ENCODE measurements at regions not wholly inside any gene's neighbourhood (a gene's known extent, or its start where the extent isn't known, plus 50 kb on each side); places are given as distances from the start of the nearest gene placed in this dataset.

GRCh38 chr13:24099490-24099889 is 61.0 kb upstream of the SPATA13 start:
- no peaks in the 10 kb centered on the region for H3K9me3 ChIP-seq (replicated peaks in 1 of 2; ENCODE audit: control insufficient read depth in 1 of 2, insufficient read depth in 1 of 2, low read length in 2 of 2)
- Mint-ChIP-seq H3K4me1 (no peaks in the 10 kb centered on the region), H3K9me3 (peaks cover 0 to 3% (median 0%) of the 10 kb centered on the region in 7 donors), H3K36me3 (no peaks in the 10 kb centered on the region), H3K4me3 (no peak overlapping the region), H3K27me3 (ENCODE audit: low read depth in 3 of 3) (peaks cover 2 to 10% (median 8%) of the 10 kb centered on the region in 3 donors), H3K27ac (no peak overlapping the region)
- no peak for TF ChIP-seq CTCF (IDR thresholded peaks at IDR 0.05)
- H3K4me1 ChIP-seq (ENCODE audit: control insufficient read depth in 1 of 2, insufficient read depth in 2 of 2, low read length in 2 of 2) = no peaks in the 10 kb centered on the region
- H3K27me3 ChIP-seq (ENCODE audit: control insufficient read depth in 2 of 2, insufficient read depth in 2 of 2, low read length in 2 of 2) = no peaks in the 10 kb centered on the region
- no peak overlapping the region for H3K4me2 ChIP-seq (replicated peaks; ENCODE audit: extremely low read depth, low read length, poor library complexity, severe bottlenecking)
- WGBS (ENCODE audit: insufficient coverage) = 90% methylated on average over 4 of the region's 5 CpGs
- no peaks in the 10 kb centered on the region for H3K36me3 ChIP-seq (replicated peaks in 1 of 2; ENCODE audit: control insufficient read depth in 1 of 2, insufficient read depth in 2 of 2, low read length in 2 of 2)
- intact Hi-C loops (cut with micrococcal nuclease) = no loop called here
- no peak overlapping the region for H2AFZ ChIP-seq (ENCODE audit: insufficient read depth, low read depth, low read length, poor library complexity, severe bottlenecking)
- DNase-seq = no peak
- no peak overlapping the region for H3K4me3 ChIP-seq (replicated peaks in 1 of 3; ENCODE audit: low read depth in 2 of 3, low read length in 3 of 3)
- no peaks in the 10 kb centered on the region for H3K79me2 ChIP-seq (ENCODE audit: insufficient read depth, low read length)
- H4K20me1 ChIP-seq (ENCODE audit: insufficient read depth, low read length) = no peaks in the 10 kb centered on the region
- H3K9ac ChIP-seq (ENCODE audit: insufficient read depth, low read length, poor library complexity, severe bottlenecking) = no peak overlapping the region
- H3K27ac ChIP-seq (ENCODE audit: low read depth in 1 of 2, low read length in 2 of 2) = no peak overlapping the region

GRCh38 chr13:24100188-24100587 is 60.3 kb upstream of the SPATA13 start:
- no peaks in the 10 kb centered on the region for H4K20me1 ChIP-seq (ENCODE audit: insufficient read depth, low read length)
- no peaks in the 10 kb centered on the region for H3K9me3 ChIP-seq (replicated peaks in 1 of 2; ENCODE audit: control insufficient read depth in 1 of 2, insufficient read depth in 1 of 2, low read length in 2 of 2)
- no peak overlapping the region for H2AFZ ChIP-seq (ENCODE audit: insufficient read depth, low read depth, low read length, poor library complexity, severe bottlenecking)
- Mint-ChIP-seq H3K9me3 (peaks cover 0 to 3% (median 0%) of the 10 kb centered on the region in 7 donors), H3K4me1 (no peaks in the 10 kb centered on the region), H3K4me3 (no peak overlapping the region), H3K36me3 (no peaks in the 10 kb centered on the region), H3K27me3 (ENCODE audit: low read depth in 3 of 3) (peaks cover 3 to 10% (median 8%) of the 10 kb centered on the region in 3 donors), H3K27ac (no peak overlapping the region)
- H3K36me3 ChIP-seq (replicated peaks in 1 of 2; ENCODE audit: control insufficient read depth in 1 of 2, insufficient read depth in 2 of 2, low read length in 2 of 2) = no peaks in the 10 kb centered on the region
- H3K4me2 ChIP-seq (replicated peaks; ENCODE audit: extremely low read depth, low read length, poor library complexity, severe bottlenecking) = no peak overlapping the region
- intact Hi-C loops (cut with micrococcal nuclease) = no loop called here
- H3K27me3 ChIP-seq (ENCODE audit: control insufficient read depth in 2 of 2, insufficient read depth in 2 of 2, low read length in 2 of 2) = no peaks in the 10 kb centered on the region
- H3K79me2 ChIP-seq (ENCODE audit: insufficient read depth, low read length) = no peaks in the 10 kb centered on the region
- no peak overlapping the region for H3K9ac ChIP-seq (ENCODE audit: insufficient read depth, low read length, poor library complexity, severe bottlenecking)
- no peak overlapping the region for H3K27ac ChIP-seq (ENCODE audit: low read depth in 1 of 2, low read length in 2 of 2)
- no peaks in the 10 kb centered on the region for H3K4me1 ChIP-seq (ENCODE audit: control insufficient read depth in 1 of 2, insufficient read depth in 2 of 2, low read length in 2 of 2)
- no peak overlapping the region for H3K4me3 ChIP-seq (replicated peaks in 1 of 3; ENCODE audit: low read depth in 2 of 3, low read length in 3 of 3)
- WGBS (ENCODE audit: insufficient coverage) = no CpG with 5 or more reads among the region's 3 CpGs
- no peak for TF ChIP-seq CTCF (IDR thresholded peaks at IDR 0.05)
- DNase-seq = no peak
